Muscle of arm (tissue), 1 donor: ENCODE measurements at regions not wholly inside any gene's neighbourhood (a gene's known extent, or its start where the extent isn't known, plus 50 kb on each side); places are given as distances from the start of the nearest gene placed in this dataset.
"Not testable (repeated sequence)": the region's sequence is repeated elsewhere in the genome, so short reads cannot be mapped to it uniquely, and the experiment has no call there.

Source experiments
- DNase-seq: peaks from one replicate; pipeline ENCODE4 v3.0.0-alpha.2; 2013

GRCh38 chr15:50857763-50858162 is 50.7 kb upstream of the AP4E1 start:
- DNase-seq: no peak

- DNase-seq: no peak
These were observed 53.6 kb upstream of the AP4E1 start for GRCh38 chr15:50854601-50855490.

- no peak for DNase-seq
These were observed 58.5 kb upstream of the AP4E1 start for GRCh38 chr15:50850003-50850402.

GRCh38 chr15:50848349-50848748 is 60.1 kb upstream of the AP4E1 start:
- no peak for DNase-seq

GRCh38 chr15:50845181-50845580 is 63.3 kb upstream of the AP4E1 start:
- DNase-seq: not testable (repeated sequence)

- no peak for DNase-seq
These were observed 68.0 kb upstream of the AP4E1 start for GRCh38 chr15:50840520-50840919.

GRCh38 chr15:50837256-50837770 is 71.2 kb upstream of the AP4E1 start:
- no peak for DNase-seq

- DNase-seq: no peak
These were observed 65.2 kb upstream of the SPPL2A start for GRCh38 chr15:50830477-50831354.

GRCh38 chr15:50828610-50829206 is 63.2 kb upstream of the SPPL2A start:
- DNase-seq: peak; percentile 28

- no peak for DNase-seq
These were observed 60.4 kb upstream of the SPPL2A start for GRCh38 chr15:50825946-50826345.

- no peak for DNase-seq
These were observed 59.0 kb upstream of the SPPL2A start for GRCh38 chr15:50824514-50824913.

- no peak for DNase-seq
These were observed 57.8 kb upstream of the SPPL2A start for GRCh38 chr15:50823281-50823680.

- no peak for DNase-seq
These were observed 56.0 kb upstream of the SPPL2A start for GRCh38 chr15:50821476-50821875.

- no peak for DNase-seq
These were observed 55.4 kb upstream of the SPPL2A start for GRCh38 chr15:50820808-50821382.

- DNase-seq: no peak
These were observed 53.8 kb upstream of the SPPL2A start for GRCh38 chr15:50819344-50819743.

GRCh38 chr15:50815958-50816590 is 50.6 kb upstream of the SPPL2A start:
- no peak for DNase-seq
